Right ventricle myocardium superior (tissue), 1 donor: ENCODE measurements at regions not wholly inside any gene's neighbourhood (a gene's known extent, or its start where the extent isn't known, plus 50 kb on each side); places are given as distances from the start of the nearest gene placed in this dataset.

Experiments used
- ATAC-seq: fragments of 200-7000 bp; cut with Tn5 transposase; one replicate; pipeline ENCODE4 v1.9.1; 2020; ENCODE audit warnings: mild to moderate bottlenecking; ENCODE audit not compliant: poor library complexity
- DNase-seq: peaks from one replicate; pipeline ENCODE4 v3.0.0-alpha.2; 2020
- intact Hi-C: fragments of 100-400 bp; cut with DNase I; formaldehyde crosslinking; loops from one replicate; pipeline ENCODE4 v1.11.2; 2022
- donor health status: DM: no; HTN: yes; CAD: no; lungs with severe emphysema.

DNA sequence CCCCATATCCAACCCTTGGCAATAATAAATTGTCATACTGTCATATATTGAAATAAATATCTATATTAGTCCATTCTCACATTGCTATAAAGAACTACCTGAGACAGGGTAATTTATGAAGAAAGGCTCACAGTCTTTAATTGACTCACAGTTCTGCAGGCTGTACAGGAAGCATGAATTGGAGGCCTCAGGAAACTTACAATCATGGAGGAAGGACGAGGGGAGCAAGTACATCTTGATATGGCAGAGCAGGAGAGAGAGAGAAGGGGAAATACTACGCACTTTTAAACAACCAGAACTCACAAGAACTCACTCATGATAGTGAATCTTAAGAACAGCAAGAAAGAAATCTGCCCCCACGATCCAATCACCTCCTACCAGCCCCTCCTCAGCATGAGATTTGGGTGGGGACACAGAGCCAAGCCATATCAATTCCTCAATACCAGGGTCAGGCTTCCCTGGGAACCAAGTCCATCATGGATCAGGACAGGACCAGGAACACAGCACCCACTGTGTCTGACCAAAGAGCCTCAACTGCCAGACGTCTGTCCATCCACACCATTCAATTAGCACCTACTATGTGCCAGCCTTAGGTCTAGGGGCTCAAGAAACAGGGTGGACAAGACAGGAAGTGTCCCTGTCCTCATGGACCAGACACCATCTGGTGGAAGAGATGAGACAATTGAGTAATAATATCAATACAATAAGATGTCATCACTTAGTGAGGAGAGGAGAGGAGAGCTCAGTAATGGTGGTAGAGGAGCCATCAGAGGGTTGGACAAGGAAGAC is 56.9 kb upstream of the TOP3B start:
- ATAC-seq (no peak), DNase-seq (no peak)
- intact Hi-C loops: no loop called here

DNA sequence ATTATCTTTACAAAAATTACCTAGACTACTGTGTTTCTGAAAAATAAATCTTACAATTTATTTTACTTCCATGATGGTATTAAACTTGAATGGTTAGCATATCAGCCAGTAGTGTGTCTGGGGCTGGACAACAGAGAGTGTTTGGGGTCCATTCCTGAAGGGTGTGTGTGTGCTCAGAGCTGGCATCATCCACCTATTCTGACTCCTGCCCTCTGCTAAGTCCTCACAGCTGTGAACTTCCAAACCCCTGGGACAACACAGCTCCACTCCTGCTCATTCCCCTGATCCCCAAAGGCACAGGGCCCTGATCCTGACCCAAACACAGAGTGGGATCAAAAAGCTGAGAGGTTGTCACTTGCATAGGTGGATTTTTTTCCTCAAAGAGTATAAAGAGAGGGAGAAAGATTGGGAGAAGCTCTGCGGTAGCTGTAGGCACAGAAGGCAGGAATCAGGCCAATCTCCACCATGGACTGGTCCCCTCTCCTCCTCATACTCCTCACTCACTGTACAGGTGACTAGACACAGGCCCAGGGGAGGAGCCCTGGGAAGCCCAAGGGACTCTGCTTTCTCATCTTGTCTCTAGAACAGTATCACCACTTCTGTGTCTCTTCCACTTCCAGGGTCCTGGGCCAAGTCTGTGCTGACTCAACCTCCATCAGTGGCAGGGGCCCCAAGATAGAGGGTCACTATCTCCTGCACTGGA is 55.7 kb upstream of the TOP3B start:
- intact Hi-C loops: no loop called here
- ATAC-seq: no peak

DNA sequence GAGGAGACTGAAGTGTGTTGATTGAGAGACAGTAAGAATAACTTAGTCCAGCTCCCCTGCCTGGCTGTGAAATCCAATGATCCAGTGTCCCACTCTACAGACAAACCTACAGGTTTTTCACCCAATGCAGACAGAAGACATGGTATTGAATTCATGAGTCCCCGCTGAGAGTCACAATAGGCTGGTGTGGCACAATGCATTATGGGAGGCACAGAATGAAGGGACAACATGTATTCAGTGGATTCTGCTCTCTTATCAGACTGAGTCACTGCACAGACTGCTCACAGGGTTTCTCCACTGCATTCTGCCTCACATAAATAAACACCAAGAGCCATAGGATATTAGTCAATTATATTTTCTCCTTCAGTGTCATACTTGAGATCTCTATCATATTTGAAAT is 55.2 kb upstream of the TOP3B start:
- ATAC-seq (no peak), DNase-seq (no peak)
- intact Hi-C loops: no loop called here

More for the DNA sequence above, 55.7 kb upstream of the TOP3B start:
- no peak for DNase-seq

DNA sequence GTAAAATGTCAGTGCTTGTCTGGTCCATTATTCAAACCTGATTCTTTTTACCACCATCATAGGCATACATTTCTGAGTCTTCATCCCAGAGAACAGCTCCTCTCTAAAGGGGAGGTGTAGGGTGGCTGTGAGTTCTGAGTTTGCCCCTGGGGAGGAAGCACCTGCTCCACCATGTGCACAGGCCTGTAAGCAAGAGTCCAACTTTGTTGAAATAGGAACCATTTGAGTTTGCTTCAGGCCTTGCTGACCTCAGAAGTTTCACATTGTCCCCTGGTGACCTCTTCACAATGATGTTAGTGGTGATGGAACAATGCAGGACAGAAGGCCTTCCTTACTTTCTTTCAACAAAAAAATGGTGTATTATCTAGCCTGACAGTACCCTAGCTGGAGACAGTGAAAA is 54.6 kb upstream of the TOP3B start:
- ATAC-seq (no peak), DNase-seq (no peak)
- intact Hi-C loops: no loop called here

DNA sequence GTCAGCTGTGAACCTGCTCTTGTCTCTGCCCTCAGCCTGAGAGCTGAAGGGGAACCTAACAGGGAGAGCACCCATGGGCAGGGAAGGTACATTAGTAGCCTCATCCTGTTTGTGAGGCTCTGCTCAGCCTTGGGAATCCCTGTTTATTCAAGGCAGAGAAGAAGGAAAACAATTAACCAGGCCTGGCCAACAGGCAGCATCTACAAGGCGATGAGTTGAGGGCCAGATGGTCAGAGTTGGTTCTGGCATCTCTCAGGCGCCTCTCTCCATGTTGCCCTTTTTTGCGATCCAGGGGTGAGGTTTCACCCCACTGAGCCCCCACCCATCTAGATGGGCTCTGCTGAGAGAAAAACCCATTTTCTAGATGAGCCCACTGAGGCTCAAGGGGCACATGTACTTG is 54.0 kb upstream of the TOP3B start:
- ATAC-seq (no peak), DNase-seq (no peak)
- intact Hi-C loops: no loop called here

DNA sequence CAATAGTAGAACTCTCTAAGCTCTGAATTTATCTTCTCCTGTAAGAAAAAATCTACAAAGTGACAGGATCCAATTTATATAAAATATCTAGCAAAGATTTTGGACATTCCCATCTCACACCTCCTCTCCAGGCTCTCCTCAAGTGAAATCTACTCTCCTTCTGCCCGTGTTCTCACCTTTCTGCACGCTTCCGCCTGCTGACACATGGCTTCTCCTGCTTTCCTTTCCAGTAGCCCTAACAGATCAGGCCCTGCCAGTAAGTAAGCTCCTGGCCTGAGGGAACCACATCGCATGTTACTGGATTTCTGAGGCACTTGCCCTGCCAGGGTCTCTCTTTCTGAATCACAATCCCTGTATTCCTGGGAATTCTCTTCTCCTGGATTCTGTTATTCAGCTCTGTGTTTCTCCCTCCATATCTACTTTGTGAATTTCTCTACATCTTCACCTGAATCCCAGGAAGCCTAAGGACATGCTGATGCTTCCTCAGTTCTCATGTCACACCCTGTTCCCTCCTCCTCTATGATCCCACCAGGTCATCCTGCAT is 53.3 kb upstream of the TOP3B start:
- intact Hi-C loops: no loop called here
- ATAC-seq: no peak
- no peak for DNase-seq

DNA sequence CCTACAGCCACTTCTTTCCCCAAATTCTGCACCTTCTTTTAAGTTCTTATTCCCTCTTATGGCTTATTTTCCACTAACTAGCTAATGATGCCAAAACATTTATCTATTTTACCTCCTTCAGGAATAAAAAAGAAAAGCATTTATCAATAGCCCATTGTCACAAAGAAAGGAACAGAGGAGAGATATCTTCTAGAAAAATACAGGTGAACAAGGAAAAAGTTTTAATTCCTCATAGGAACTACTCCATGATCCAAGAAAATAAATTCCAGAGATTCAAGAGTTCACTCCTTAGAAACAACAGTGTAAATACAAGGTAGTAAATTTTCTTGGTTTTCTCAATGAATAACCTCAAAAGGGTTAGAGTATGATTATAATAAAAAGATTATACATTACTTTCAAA is 52.6 kb upstream of the TOP3B start:
- ATAC-seq (no peak), DNase-seq (no peak)
- intact Hi-C loops: no loop called here

DNA sequence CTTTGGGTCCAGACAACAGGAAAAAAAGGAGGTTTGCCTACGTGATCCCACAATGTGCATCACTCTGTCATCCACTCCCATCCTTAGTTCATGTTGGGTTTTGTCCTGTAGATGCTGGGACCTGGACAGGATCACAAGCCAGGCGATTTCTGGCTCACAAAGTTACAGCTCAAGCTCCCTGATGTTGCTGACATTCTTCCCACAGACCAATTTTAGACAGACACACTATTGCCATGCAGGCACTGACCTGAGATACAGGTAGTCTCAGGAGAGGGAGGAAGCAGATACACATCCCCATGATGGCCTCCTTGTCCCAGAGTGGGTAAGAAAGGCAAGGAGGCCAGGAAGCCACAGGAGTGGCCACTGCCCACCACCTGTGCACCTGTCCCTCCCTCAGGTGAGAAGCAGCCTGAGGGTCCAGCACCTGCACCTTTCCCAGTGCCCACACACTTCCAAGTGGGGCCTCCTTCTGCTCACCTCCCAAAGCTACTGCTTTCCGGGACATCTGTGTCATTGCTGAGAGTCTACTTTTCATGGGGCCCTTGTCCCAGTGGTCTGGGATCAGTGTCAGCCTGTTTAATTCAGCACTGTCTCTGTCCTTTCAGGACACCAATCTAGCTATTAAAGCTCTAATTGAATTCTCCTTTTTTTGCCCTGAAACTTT is 52.0 kb upstream of the TOP3B start:
- no peak for ATAC-seq
- intact Hi-C loops: no loop called here
- DNase-seq: no peak

DNA sequence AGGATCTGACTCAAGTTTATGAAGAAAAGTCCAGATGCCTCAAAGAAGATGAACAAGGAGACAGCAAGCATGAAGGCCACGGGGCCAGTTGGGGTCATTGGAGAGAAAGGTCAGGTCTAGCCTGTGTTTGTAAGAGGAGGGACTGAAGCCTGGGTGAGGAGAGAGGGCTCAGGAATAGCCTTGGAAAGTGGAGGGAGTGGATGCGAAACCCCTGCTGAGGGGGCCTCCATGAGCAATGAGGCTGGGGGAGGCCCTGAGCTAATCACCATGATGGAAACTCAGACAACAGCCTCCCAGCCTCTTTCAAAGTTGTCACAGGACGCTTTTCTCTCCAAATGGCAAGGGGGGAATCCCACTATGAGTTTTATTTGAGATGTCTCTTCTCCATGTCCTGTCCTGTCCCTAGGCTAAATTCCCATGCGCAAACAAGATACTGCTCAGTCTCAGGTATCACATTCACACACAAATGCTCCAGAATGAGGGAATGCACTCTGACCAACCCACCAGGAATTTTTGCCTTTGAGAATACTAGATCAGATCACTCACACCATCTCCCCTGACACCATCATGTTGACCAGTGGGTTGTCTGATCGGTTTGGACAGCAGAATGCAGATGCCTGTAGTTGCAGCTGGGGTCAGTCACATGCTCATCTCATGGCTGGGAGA is 51.3 kb upstream of the TOP3B start:
- intact Hi-C loops: no loop called here
- ATAC-seq: no peak
- no peak for DNase-seq

DNA sequence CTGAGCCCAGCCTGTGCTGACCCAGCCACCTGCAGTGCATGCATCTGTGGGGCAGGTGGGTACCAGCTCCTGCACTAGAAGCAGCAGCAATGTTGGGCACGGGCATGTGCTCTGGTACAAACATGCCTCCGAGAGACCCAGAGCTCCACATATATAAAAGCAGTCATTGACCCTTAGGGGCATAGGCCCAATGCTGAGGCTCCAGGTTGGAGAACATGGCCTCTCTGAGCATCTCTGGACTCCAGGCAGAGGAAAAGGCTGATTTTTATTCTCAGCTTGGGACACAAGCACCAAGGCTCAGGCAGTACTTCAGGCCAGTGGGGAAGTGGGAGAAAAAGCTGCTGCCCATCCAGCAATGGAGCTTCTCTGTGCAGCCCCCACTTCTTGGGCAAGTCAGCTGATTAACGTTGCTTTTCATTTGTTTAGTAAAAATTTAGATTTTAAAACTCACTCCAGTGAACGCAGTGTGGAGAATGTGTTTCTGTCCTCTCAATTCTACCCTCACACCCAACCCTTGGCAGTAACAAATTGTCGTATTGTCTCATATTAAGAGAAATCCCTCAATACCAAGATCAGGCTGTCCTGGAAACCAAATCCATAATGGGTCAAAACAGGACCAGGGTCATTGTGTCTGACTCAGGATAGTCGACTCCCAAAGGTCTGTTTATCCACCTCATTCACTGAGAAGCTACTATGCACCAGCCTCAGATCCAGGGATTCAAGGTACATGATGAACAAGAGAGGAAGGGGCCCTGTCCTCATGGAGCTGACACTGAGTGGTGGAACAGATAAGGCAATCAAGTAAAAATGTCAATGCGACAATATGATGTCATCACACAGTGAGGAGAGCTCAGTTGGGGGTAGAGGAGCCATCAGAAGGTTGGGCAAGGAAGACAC is 50.6 kb upstream of the TOP3B start:
- ATAC-seq: no peak
- intact Hi-C loops: no loop called here
- DNase-seq: no peak

- ATAC-seq: no peak
- intact Hi-C loops: no loop called here
- no peak for DNase-seq
These were observed 49.7 kb upstream of the TOP3B start for GRCh38 chr22:22032099-22032905.
